Stomach (tissue), 4 donors: ENCODE measurements at regions not wholly inside any gene's neighbourhood (a gene's known extent, or its start where the extent isn't known, plus 50 kb on each side); places are given as distances from the start of the nearest gene placed in this dataset.

Experiments
- CTCF ChIP-seq, 7 experiments: fragments of 450-650 bp in 4 of 7; fragments of 200-600 bp in 3 of 7; sonication (generic) in 3 of 7; IDR thresholded peaks; one replicate each; pipeline ENCODE4 v1.5.1; 2016 to 2019; ENCODE audit warnings: antibody characterized with exemption in 7 of 7, control low read depth in 2 of 7, mild to moderate bottlenecking in 1 of 7
- EP300 ChIP-seq: sonication (generic); formaldehyde crosslinking; IDR thresholded peaks from one replicate; pipeline ENCODE4 v1.6.1; 2017; ENCODE audit warnings: antibody characterized with exemption
- POLR2A ChIP-seq, 4 donors: fragments of 450-650 bp; IDR thresholded peaks; one replicate each; pipeline ENCODE4 v1.6.1; 2016; ENCODE audit warnings: antibody characterized with exemption in 4 of 4, control low read depth in 2 of 4, mild to moderate bottlenecking in 1 of 4, moderate library complexity in 1 of 4
- POLR2AphosphoS5 ChIP-seq, 3 donors: sonication (generic); formaldehyde crosslinking; IDR thresholded peaks; one replicate each; pipeline ENCODE4 v1.6.1; 2016; ENCODE audit warnings: antibody characterized with exemption in 3 of 3

GRCh38 chr18:56332371-56332770 lies 306.0 kb downstream of the TXNL1 start:
- no peak for TF ChIP-seq CTCF (IDR thresholded peaks at IDR 0.05)
- no peak for TF ChIP-seq POLR2A (IDR thresholded peaks at IDR 0.05)
- TF ChIP-seq POLR2AphosphoS5 (IDR thresholded peaks at IDR 0.05) = no peak
- no peak for TF ChIP-seq EP300
